Activated naive CD4-positive, alpha-beta T cell treated with anti-CD3 and anti-CD28 coated beads, Interleukin-2, amount 50 U/mL, for 16 hours (primary cell): ENCODE measurements at regions not wholly inside any gene's neighbourhood (a gene's known extent, or its start where the extent isn't known, plus 50 kb on each side); places are given as distances from the start of the nearest gene placed in this dataset.

Experiments used
- DNase-seq: peaks from one replicate; pipeline ENCODE4 v3.0.0-alpha.2; 2020

- no peak for DNase-seq
Observed at GRCh38 chr4:182062458-182062857, 180.7 kb upstream of the TENM3 start.

GRCh38 chr4:182062936-182063335 is 180.3 kb upstream of the TENM3 start:
- DNase-seq: no peak

GRCh38 chr4:182063651-182064050 is 179.6 kb upstream of the TENM3 start:
- DNase-seq: no peak

- DNase-seq: no peak
Observed at GRCh38 chr4:182065255-182065654, 177.9 kb upstream of the TENM3 start.

- DNase-seq: no peak
Observed at GRCh38 chr4:182066037-182066436, 177.2 kb upstream of the TENM3 start.

GRCh38 chr4:182067828-182068227 is 175.4 kb upstream of the TENM3 start:
- DNase-seq: no peak

- no peak for DNase-seq
Observed at GRCh38 chr4:182068920-182069319, 174.3 kb upstream of the TENM3 start.

GRCh38 chr4:182073278-182073677 is 169.9 kb upstream of the TENM3 start:
- DNase-seq: no peak

GRCh38 chr4:182074139-182074538 is 169.1 kb upstream of the TENM3 start:
- DNase-seq: no peak

- no peak for DNase-seq
Observed at GRCh38 chr4:182074810-182075209, 168.4 kb upstream of the TENM3 start.

- no peak for DNase-seq
Observed at GRCh38 chr4:182082910-182083309, 160.3 kb upstream of the TENM3 start.

GRCh38 chr4:182083671-182084410 is 159.4 kb upstream of the TENM3 start:
- no peak for DNase-seq

- no peak for DNase-seq
Observed at GRCh38 chr4:182085051-182085480, 158.1 kb upstream of the TENM3 start.

GRCh38 chr4:182089326-182089725 is 153.9 kb upstream of the TENM3 start:
- no peak for DNase-seq

GRCh38 chr4:182090186-182090585 is 153.0 kb upstream of the TENM3 start:
- no peak for DNase-seq

GRCh38 chr4:182091128-182091527 is 152.1 kb upstream of the TENM3 start:
- no peak for DNase-seq

- no peak for DNase-seq
Observed at GRCh38 chr4:182093431-182093831, 149.8 kb upstream of the TENM3 start.

GRCh38 chr4:182093935-182094334 is 149.3 kb upstream of the TENM3 start:
- DNase-seq: no peak

- no peak for DNase-seq
Observed at GRCh38 chr4:182101618-182102017, 141.6 kb upstream of the TENM3 start.

GRCh38 chr4:182102576-182102975 is 140.6 kb upstream of the TENM3 start:
- DNase-seq: no peak

GRCh38 chr4:182103614-182104319 is 139.4 kb upstream of the TENM3 start:
- no peak for DNase-seq

GRCh38 chr4:182105416-182105815 is 137.8 kb upstream of the TENM3 start:
- DNase-seq: no peak

- no peak for DNase-seq
Observed at GRCh38 chr4:182107931-182108330, 135.3 kb upstream of the TENM3 start.

- no peak for DNase-seq
Observed at GRCh38 chr4:182111586-182111985, 131.6 kb upstream of the TENM3 start.

GRCh38 chr4:182113779-182114178 is 129.4 kb upstream of the TENM3 start:
- DNase-seq: no peak
